ENCODE measurements at regions not wholly inside any gene's neighbourhood (a gene's known extent, or its start where the extent isn't known, plus 50 kb on each side); places are given as distances from the start of the nearest gene placed in this dataset.

- peak; percentile 36 for DNase-seq (ENCODE audit: low read depth)
Measured at GRCh38 chr5:15026011-15026893, 154.7 kb upstream of the ANKH start.

- no peak for DNase-seq (ENCODE audit: low read depth)
Measured at GRCh38 chr5:15023846-15024245, 152.3 kb upstream of the ANKH start.

DNA sequence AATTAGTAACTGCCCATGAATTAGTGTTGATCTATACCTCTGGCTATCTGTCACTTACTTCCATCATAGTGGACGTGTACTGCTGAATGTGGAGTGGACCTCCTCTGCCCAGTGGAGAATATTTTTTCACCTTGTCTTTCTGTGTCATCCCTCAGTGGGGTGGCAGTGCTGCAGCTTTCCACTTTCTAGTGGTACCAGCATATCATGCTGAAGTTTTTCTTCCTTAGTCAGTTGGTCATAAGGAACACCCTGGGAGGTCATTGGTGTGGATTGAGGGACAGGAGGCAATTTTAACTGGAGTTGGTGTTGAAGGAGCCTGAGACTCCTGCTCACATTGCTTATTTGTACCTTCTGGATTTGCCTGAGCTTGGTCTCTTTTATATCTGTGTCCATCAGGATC is 151.7 kb upstream of the ANKH start:
- no peak for DNase-seq (ENCODE audit: low read depth)

GRCh38 chr5:15021266-15022046 is 149.9 kb upstream of the ANKH start:
- peak; percentile 39 for DNase-seq (ENCODE audit: low read depth)

- no peak for DNase-seq (ENCODE audit: low read depth)
Measured at GRCh38 chr5:15020736-15021135, 149.2 kb upstream of the ANKH start.

GRCh38 chr5:15014809-15015208 is 143.2 kb upstream of the ANKH start:
- no peak for DNase-seq (ENCODE audit: low read depth)

DNA sequence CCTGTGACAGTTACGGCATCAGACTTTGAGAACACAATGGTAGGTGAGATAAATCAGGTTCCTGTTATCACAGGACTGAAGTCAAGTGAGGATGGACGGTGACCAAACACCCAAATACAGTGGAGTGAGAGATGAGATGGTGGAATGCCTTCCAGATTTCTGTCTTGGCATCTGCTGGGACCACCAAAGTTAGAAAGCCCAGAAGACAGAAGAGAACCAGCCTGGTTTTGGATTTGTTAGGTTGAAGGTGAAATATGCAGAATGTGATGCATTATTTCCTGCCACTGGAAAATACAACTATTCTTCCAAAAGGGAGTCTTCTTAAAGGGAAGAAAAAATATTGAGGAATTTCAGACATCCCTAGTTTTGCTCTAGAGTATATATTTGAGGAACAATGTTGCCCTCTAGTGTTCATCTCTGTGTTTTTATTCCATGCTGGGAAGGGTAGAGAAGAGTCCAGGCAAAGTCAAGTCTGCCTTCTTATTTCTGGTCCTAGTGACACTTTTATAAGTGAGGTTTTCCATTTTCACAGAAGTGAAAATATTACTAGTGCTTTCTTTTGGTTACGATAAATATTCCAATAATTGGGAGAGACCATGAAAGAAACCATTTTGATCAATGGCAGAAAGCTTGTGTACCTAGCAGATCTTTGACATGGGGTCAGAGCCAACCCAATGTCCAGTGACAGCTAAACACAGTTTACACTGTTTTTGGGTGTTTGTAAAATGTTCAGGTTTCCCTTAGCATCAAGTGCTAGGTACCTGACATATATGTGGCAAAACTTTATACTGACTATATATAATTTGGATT is 142.3 kb upstream of the ANKH start:
- peak; percentile 75 for DNase-seq (ENCODE audit: low read depth)

DNA sequence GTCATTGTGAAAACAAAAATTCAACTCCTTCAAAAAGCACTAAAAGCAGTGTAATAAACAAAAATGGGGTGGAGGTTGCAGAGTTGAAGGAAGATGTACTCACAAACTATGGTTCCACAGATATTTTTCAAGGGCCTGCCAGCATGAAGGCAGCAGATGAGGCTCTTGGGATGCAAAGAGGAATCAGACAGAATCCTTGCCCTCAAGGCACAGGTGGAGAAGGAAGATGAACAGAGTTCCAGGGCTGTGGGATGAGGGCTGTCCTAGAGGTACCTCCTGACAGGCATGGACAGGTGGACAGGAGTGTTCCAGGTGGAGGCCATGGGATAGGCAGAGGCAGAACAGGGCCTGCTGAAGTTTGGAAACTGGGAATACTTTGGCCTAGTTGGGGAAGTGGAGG is 140.5 kb upstream of the ANKH start:
- DNase-seq (ENCODE audit: low read depth), result no peak

- DNase-seq (ENCODE audit: low read depth), result no peak
Measured at GRCh38 chr5:15010936-15011335, 139.4 kb upstream of the ANKH start.

DNA sequence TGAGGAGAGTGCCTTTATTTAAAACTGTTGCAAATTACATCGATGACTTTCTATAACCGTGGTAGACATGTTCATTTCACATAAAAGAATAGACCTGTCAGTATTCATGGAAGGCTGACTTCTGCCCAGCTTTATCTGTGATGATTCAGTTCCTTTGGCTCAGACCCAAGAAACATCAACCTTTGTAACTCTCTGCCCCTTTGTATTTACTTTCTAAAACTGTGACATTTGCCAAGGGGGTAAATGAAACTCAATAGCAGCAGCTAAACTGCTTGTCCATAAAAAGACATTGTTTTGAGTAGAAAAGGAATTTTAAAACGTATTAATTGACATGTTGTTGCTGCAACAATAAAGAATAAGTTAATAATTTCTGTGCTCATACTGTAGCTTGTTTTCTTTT is 137.8 kb upstream of the ANKH start:
- peak; percentile 93 for DNase-seq (ENCODE audit: low read depth)

DNA sequence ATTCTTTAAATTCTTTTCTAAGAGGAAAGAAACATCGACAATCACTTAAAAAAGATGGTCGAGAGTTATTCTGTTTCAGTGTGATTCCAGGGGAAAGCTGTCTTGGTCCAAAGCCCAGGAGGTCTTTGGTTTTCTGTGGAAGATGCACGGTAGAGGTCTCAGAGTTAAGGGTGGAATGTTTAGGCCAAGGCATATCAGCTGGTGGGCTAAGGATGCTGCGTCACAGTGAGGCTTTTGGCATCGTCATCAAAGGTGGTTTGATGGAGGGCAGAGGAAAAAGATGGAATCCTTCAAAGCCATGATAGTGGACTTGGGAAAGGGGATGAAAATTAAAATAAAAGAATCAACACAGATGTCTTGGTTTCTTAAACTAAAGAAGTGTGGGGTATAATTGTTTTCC is 137.3 kb upstream of the ANKH start:
- DNase-seq (ENCODE audit: low read depth), result no peak

DNA sequence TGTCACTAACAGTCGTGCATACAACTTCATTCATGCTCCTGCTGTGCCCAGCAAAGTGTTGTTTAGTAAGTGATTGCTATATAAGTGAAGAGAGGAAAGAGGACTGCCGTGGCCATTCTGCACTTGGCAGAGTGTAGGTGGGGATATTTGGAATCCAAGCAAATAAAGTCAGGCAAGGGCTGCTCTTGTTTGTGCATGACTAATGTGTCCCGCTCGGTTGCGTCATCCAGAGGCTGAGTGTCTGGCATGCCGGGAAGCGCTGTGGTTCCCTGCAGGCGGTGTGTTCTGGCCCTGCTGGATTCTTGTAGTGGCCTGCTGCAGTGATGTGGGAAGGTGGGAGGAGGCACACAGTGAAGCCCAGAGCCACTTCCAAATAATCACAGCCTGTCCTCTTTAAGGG is 136.9 kb upstream of the ANKH start:
- peak; percentile 97 for DNase-seq (ENCODE audit: low read depth)

GRCh38 chr5:15007646-15008045 is 136.1 kb upstream of the ANKH start:
- DNase-seq (ENCODE audit: low read depth), result no peak

- DNase-seq (ENCODE audit: low read depth), result no peak
Measured at GRCh38 chr5:15004506-15004905, 132.9 kb upstream of the ANKH start.

DNA sequence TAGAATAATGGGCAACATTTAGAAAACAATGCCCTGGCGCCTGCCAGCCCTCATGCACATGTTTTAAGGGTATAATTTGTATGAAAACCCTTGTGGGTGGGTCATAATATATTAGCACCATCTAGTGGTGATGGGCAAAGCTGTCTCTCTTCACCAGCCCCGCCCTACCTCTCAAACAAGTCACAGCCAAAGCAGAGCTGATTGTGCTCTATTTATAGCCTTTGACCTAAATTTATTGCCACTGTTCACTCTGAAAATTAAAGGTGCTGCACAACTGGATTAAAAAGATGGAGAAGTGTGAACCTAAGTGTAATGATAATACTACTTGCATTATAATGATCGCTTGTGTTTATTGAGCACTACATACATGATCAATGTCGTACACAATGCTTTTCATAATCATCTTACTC is 131.9 kb upstream of the ANKH start:
- peak; percentile 89 for DNase-seq (ENCODE audit: low read depth)

GRCh38 chr5:15002791-15003190 is 131.2 kb upstream of the ANKH start:
- no peak for DNase-seq (ENCODE audit: low read depth)

DNA sequence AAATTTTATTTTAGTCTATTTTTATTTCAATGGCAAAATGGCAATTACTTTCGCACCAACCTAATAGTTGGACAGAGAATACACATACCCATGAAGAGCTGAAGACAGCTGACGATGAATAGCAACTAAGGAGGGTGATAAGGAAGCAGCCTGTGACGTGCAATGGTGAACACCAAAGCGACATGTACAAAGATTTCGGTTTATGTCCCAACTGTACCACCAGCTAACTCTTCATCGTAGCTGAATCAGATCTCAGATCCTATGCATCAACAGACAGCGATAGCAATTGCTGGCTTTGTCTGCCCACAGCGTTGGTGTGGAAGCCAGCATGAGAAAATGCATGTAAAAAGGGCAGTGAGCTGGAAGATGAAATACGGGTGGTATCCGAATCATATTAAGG is 130.6 kb upstream of the ANKH start:
- no peak for DNase-seq (ENCODE audit: low read depth)

- no peak for DNase-seq (ENCODE audit: low read depth)
Measured at GRCh38 chr5:15001517-15001916, 129.9 kb upstream of the ANKH start.

- DNase-seq (ENCODE audit: low read depth), result no peak
Measured at GRCh38 chr5:14998491-14998890, 126.9 kb upstream of the ANKH start.

DNA sequence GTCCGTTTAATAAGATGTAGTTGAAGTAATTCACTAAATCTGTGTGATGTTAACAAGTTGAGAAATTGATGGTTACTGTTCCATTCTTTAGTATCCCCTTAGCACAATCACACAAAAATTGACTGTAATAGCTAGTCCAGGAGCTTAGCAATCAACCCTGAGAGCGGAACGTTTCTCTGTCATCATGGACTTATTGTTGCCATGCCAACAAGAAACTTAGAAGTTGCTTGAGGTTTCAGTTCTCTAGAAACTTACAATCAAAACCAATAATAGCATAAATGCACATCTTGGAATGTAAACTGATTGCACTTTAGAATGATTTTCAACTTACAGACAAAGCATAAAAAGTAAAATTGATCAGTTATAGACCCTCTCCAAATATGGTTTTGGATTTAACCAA is 125.4 kb upstream of the ANKH start:
- DNase-seq (ENCODE audit: low read depth), result no peak

- no peak for DNase-seq (ENCODE audit: low read depth)
Measured at GRCh38 chr5:14995229-14995628, 123.7 kb upstream of the ANKH start.

Data from HT1080 (cell line).